OCI-LY1 (cell line): ENCODE measurements at regions not wholly inside any gene's neighbourhood (a gene's known extent, or its start where the extent isn't known, plus 50 kb on each side); places are given as distances from the start of the nearest gene placed in this dataset.

ENCODE experiments used
- H2AFZ ChIP-seq: fragments of 200-600 bp; sonication (generic), shearing (Covaris generic); 2 replicates; pipeline ENCODE4 v1.6.0; 2014; ENCODE audit warnings: antibody characterized with exemption, mild to moderate bottlenecking, low read length
- H3F3A ChIP-seq: fragments of 200-600 bp; sonication (generic), shearing (Covaris generic); 2 replicates; pipeline ENCODE4 v1.6.0; 2014; ENCODE audit warnings: mild to moderate bottlenecking, antibody characterized with exemption, low read length, moderate library complexity; ENCODE audit not compliant: insufficient read depth
- H3K27ac ChIP-seq: fragments of 200-600 bp; sonication (generic); 2 replicates; pipeline ENCODE4 v1.5.1; 2014; ENCODE audit warnings: low read length, mixed run types, mild to moderate bottlenecking, low read depth; ENCODE audit not compliant: poor library complexity, severe bottlenecking
- H3K27me3 ChIP-seq: fragments of 200-600 bp; sonication (generic); 2 replicates; pipeline ENCODE4 v1.6.0; 2014; ENCODE audit warnings: antibody characterized with exemption, mild to moderate bottlenecking, low read length, moderate library complexity; ENCODE audit not compliant: insufficient read depth
- H3K36me3 ChIP-seq: fragments of 200-600 bp; sonication (generic); 2 replicates; pipeline ENCODE4 v1.6.1; 2014; ENCODE audit warnings: mild to moderate bottlenecking, antibody characterized with exemption, low read length, moderate library complexity, mixed read lengths; ENCODE audit not compliant: insufficient read depth
- H3K4me1 ChIP-seq: fragments of 200-600 bp; sonication (generic); 2 replicates; pipeline ENCODE4 v1.5.1; 2014; ENCODE audit warnings: mild to moderate bottlenecking, low read length, moderate library complexity; ENCODE audit not compliant: insufficient read depth, severe bottlenecking
- H3K4me2 ChIP-seq: fragments of 200-600 bp; sonication (generic), shearing (Covaris generic); 2 replicates; pipeline ENCODE4 v1.6.1; 2014; ENCODE audit warnings: low read length
- H3K4me3 ChIP-seq: fragments of 200-600 bp; sonication (generic); 2 replicates; pipeline ENCODE4 v1.5.1; 2014; ENCODE audit warnings: low read length, low read depth, mild to moderate bottlenecking, mixed read lengths; ENCODE audit not compliant: poor library complexity, severe bottlenecking
- H3K79me2 ChIP-seq: fragments of 200-600 bp; shearing (Covaris generic); 2 replicates; pipeline ENCODE4 v1.6.1; 2016; ENCODE audit warnings: mixed run types, low read length, mixed read lengths; ENCODE audit not compliant: insufficient read depth
- H3K9ac ChIP-seq: fragments of 200-600 bp; sonication (generic), shearing (Covaris generic); 2 replicates; pipeline ENCODE4 v1.6.1; 2014; ENCODE audit warnings: mild to moderate bottlenecking, low read length, mixed read lengths
- H3K9me2 ChIP-seq: fragments of 200-600 bp; sonication (generic), shearing (Covaris generic); 2 replicates; pipeline ENCODE4 v1.6.1; 2014; ENCODE audit warnings: low read depth, mild to moderate bottlenecking, low read length, mixed read lengths
- H3K9me3 ChIP-seq: fragments of 200-600 bp; shearing (Covaris generic); 2 replicates; pipeline ENCODE4 v1.6.1; 2014; ENCODE audit warnings: low read length, mixed read lengths
- H4K20me1 ChIP-seq: fragments of 200-600 bp; sonication (generic), shearing (Covaris generic); 2 replicates; pipeline ENCODE4 v1.6.0; 2016; ENCODE audit warnings: mild to moderate bottlenecking, low read length; ENCODE audit not compliant: insufficient read depth
- CTCF ChIP-seq: fragments of 200-600 bp; sonication (generic), shearing (Covaris generic); IDR thresholded peaks from 2 replicates; pipeline ENCODE4 v1.5.1; 2017; ENCODE audit warnings: mild to moderate bottlenecking, antibody characterized with exemption, low read length, moderate library complexity, mixed read lengths
- EZH2 ChIP-seq: fragments of 200-600 bp; sonication (generic), shearing (Covaris generic); IDR thresholded peaks from 2 replicates; pipeline ENCODE4 v1.8.0; 2017; ENCODE audit warnings: borderline replicate concordance, mixed run types, mild to moderate bottlenecking, antibody characterized with exemption, low read length, moderate library complexity, mixed read lengths

GRCh38 chr4:114389070-114389685, 209.4 kb upstream of the UGT8 start:
- H3K27me3 ChIP-seq: no peaks in the 10 kb centered on the region
- no peaks in the 10 kb centered on the region for H3K36me3 ChIP-seq
- no peak overlapping the region for H3K4me3 ChIP-seq
- H3K27ac ChIP-seq: no peak overlapping the region
- no peak overlapping the region for H2AFZ ChIP-seq
- H3F3A ChIP-seq: no peaks in the 10 kb centered on the region
- no peaks in the 10 kb centered on the region for H3K79me2 ChIP-seq
- H4K20me1 ChIP-seq: no peaks in the 10 kb centered on the region
- no peak overlapping the region for H3K4me2 ChIP-seq
- H3K9ac ChIP-seq: no peak overlapping the region
- no peaks in the 10 kb centered on the region for H3K4me1 ChIP-seq
- no peaks in the 10 kb centered on the region for H3K9me2 ChIP-seq
- TF ChIP-seq EZH2: no peak
- TF ChIP-seq CTCF: no peak
- no peaks in the 10 kb centered on the region for H3K9me3 ChIP-seq

- no peaks in the 10 kb centered on the region for H3F3A ChIP-seq
- TF ChIP-seq CTCF (no peak), EZH2 (no peak)
- H3K4me2 ChIP-seq: no peak overlapping the region
- no peaks in the 10 kb centered on the region for H3K9me2 ChIP-seq
- H3K4me3 ChIP-seq: no peak overlapping the region
- no peaks in the 10 kb centered on the region for H4K20me1 ChIP-seq
- no peaks in the 10 kb centered on the region for H3K9me3 ChIP-seq
- no peaks in the 10 kb centered on the region for H3K36me3 ChIP-seq
- H3K9ac ChIP-seq: no peak overlapping the region
- no peak overlapping the region for H3K27ac ChIP-seq
- H3K79me2 ChIP-seq: no peaks in the 10 kb centered on the region
- H3K27me3 ChIP-seq: no peaks in the 10 kb centered on the region
- no peaks in the 10 kb centered on the region for H3K4me1 ChIP-seq
- H2AFZ ChIP-seq: no peak overlapping the region
Measured at GRCh38 chr4:114393295-114394038, 205.1 kb upstream of the UGT8 start.

DNA sequence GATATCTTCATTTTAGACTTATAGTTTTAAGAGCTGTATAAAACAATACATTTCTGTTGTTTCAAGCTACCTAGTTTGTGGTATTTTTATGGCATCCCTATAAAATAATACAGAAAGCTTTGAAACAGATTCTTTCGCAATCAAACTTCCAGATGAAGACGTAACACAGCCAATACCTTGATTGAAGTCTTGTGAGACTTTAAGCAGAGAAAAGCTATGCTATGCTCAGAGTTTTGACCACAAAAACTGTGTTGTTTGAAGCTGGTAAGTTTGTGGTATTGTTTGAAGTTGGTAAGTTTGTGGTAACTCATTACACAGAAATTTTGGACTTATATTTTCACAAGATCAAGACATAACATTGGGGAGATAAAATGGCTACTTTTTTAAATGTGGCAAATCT, 201.8 kb upstream of the UGT8 start:
- no peaks in the 10 kb centered on the region for H4K20me1 ChIP-seq
- no peaks in the 10 kb centered on the region for H3K36me3 ChIP-seq
- H3K27ac ChIP-seq: no peak overlapping the region
- H3K4me2 ChIP-seq: no peak overlapping the region
- H2AFZ ChIP-seq: no peak overlapping the region
- TF ChIP-seq CTCF (no peak), EZH2 (no peak)
- H3K4me1 ChIP-seq: no peaks in the 10 kb centered on the region
- H3K9me3 ChIP-seq: no peaks in the 10 kb centered on the region
- H3K79me2 ChIP-seq: no peaks in the 10 kb centered on the region
- H3K9me2 ChIP-seq: no peaks in the 10 kb centered on the region
- no peak overlapping the region for H3K9ac ChIP-seq
- no peaks in the 10 kb centered on the region for H3K27me3 ChIP-seq
- no peak overlapping the region for H3K4me3 ChIP-seq
- H3F3A ChIP-seq: no peaks in the 10 kb centered on the region
